ENCODE measurements at regions not wholly inside any gene's neighbourhood (a gene's known extent, or its start where the extent isn't known, plus 50 kb on each side); places are given as distances from the start of the nearest gene placed in this dataset.

GRCh38 chr7:35971133-35971891 is 170.5 kb downstream of the SEPTIN7 start:
- H3K36me3 Mint-ChIP-seq (ENCODE audit: insufficient read depth in 1 of 3, low read depth in 3 of 3) = peaks cover 0 to 5% (median 5%) of the 10 kb centered on the region in 3 experiments; a peak in 3 of 7 replicates
- Histone ChIP-seq H3K18ac (ENCODE audit: insufficient read length, low read depth, low read length) (no peak overlapping the region), H3K27ac (ENCODE audit: insufficient read length, low read depth, low read length) (no peak overlapping the region), H2BK120ac (ENCODE audit: low read depth, low read length, poor library complexity, severe bottlenecking) (no peak overlapping the region), H4K20me1 (ENCODE audit: control insufficient read depth, insufficient read depth, insufficient read length) (no peaks in the 10 kb centered on the region), H3K9ac (ENCODE audit: extremely low read depth, insufficient read length, low read length) (no peak overlapping the region), H3K9me3 (ENCODE audit: control insufficient read depth, low read depth, low read length) (no peaks in the 10 kb centered on the region), H4K5ac (ENCODE audit: insufficient read length, low read depth, low read length) (no peak overlapping the region), H2AFZ (ENCODE audit: low read length) (no peak overlapping the region), H3T11ph (ENCODE audit: low read length) (no peak overlapping the region), H4K8ac (replicated peaks; ENCODE audit: insufficient read length, low read depth, low read length) (no peak overlapping the region), H3K4me2 (ENCODE audit: insufficient read depth, insufficient read length, low read length) (no peak overlapping the region), H3K23ac (ENCODE audit: insufficient read length, low read depth, low read length) (no peak overlapping the region), H3K79me2 (ENCODE audit: insufficient read depth, low read length) (no peaks in the 10 kb centered on the region), H2BK15ac (ENCODE audit: low read depth, low read length) (no peak overlapping the region), H2BK20ac (ENCODE audit: low read depth, low read length, poor library complexity, severe bottlenecking) (no peak overlapping the region), H3K14ac (ENCODE audit: insufficient read depth, low read length) (no peak overlapping the region), H3K27me3 (ENCODE audit: insufficient read depth, low read length) (no peaks in the 10 kb centered on the region), H3K56ac (ENCODE audit: insufficient read length, low read depth, low read length) (no peak overlapping the region), H2BK12ac (ENCODE audit: insufficient read length, low read depth, low read length) (no peak overlapping the region), H3K79me1 (ENCODE audit: insufficient read depth, low read depth, low read length, poor library complexity, severe bottlenecking) (no peaks in the 10 kb centered on the region), H3K23me2 (ENCODE audit: insufficient read length, low read depth, low read length, poor library complexity, severe bottlenecking) (no peaks in the 10 kb centered on the region), H3K4me1 (ENCODE audit: insufficient read depth, low read length) (no peaks in the 10 kb centered on the region), H3K4ac (ENCODE audit: low read depth, low read length) (no peak overlapping the region), H4K91ac (ENCODE audit: insufficient read length, low read depth, low read length) (no peak overlapping the region), H2BK5ac (ENCODE audit: insufficient read length, low read length) (no peak overlapping the region), H2AK5ac (ENCODE audit: insufficient read length, low read length) (no peak overlapping the region)
- TF ChIP-seq CTCF (conservative IDR thresholded peaks at IDR 0.05) = no peak
- no peaks in the 10 kb centered on the region; a peak in 1 of 4 replicates for H3K4me1 Mint-ChIP-seq
- no peak overlapping the region for H3K27ac Mint-ChIP-seq
- WGBS (ENCODE audit: extremely low coverage, insufficient read length, low lambda C conversion rate) = no CpG with 5 or more reads among the region's 55 CpGs
- no peak overlapping the region for H3K4me3 Mint-ChIP-seq
- no peak for DNase-seq
- peaks cover 5 to 6% of the 10 kb centered on the region in 2 experiments; a peak in 4 of 5 replicates for H3K9me3 Mint-ChIP-seq
- no peaks in the 10 kb centered on the region for H3K27me3 Mint-ChIP-seq (ENCODE audit: low read depth)
